Neutrophil (primary cell): ENCODE measurements at regions not wholly inside any gene's neighbourhood (a gene's known extent, or its start where the extent isn't known, plus 50 kb on each side); places are given as distances from the start of the nearest gene placed in this dataset.

ENCODE experiments used
- H3K27ac ChIP-seq: fragments of 200-600 bp; sonication (generic); 2 replicates; pipeline ENCODE4 v1.5.1; 2016; ENCODE audit warnings: mild to moderate bottlenecking, moderate library complexity
- H3K27me3 ChIP-seq: fragments of 200-600 bp; sonication (generic); 2 replicates; pipeline ENCODE4 v1.6.0; 2016; ENCODE audit warnings: mild to moderate bottlenecking
- H3K36me3 ChIP-seq: fragments of 200-600 bp; sonication (generic); 2 replicates; pipeline ENCODE4 v1.5.1; 2017
- H3K4me1 ChIP-seq, 2 experiments: fragments of 200-600 bp in 1 of 2; sonication (generic) in 1 of 2; 1 replicate in 1 of 2; 2 replicates in 1 of 2; pipeline versions ENCODE4 v1.5.1 to v1.6.1; 2013 to 2016; ENCODE audit warnings: low read depth in 1 of 2, low read length in 1 of 2, mild to moderate bottlenecking in 1 of 2, moderate library complexity in 1 of 2; ENCODE audit not compliant: control insufficient read depth in 1 of 2, insufficient read depth in 1 of 2
- H3K4me3 ChIP-seq, 2 experiments: fragments of 200-600 bp in 1 of 2; sonication (generic) in 1 of 2; 1 replicate in 1 of 2; 2 replicates in 1 of 2; pipeline ENCODE4 v1.5.1; 2013 to 2016; ENCODE audit warnings: low read depth in 1 of 2, low read length in 1 of 2, mild to moderate bottlenecking in 1 of 2, moderate library complexity in 1 of 2
- H3K9me3 ChIP-seq: fragments of 200-600 bp; sonication (generic); 2 replicates; pipeline ENCODE4 v1.5.1; 2016
- TF ChIP-seq, protein P1 (sequence below): fragments of 200-600 bp; sonication (generic); IDR thresholded peaks from 2 replicates; pipeline ENCODE4 v1.5.1; 2016; ENCODE audit warnings: antibody characterized with exemption

DNA sequence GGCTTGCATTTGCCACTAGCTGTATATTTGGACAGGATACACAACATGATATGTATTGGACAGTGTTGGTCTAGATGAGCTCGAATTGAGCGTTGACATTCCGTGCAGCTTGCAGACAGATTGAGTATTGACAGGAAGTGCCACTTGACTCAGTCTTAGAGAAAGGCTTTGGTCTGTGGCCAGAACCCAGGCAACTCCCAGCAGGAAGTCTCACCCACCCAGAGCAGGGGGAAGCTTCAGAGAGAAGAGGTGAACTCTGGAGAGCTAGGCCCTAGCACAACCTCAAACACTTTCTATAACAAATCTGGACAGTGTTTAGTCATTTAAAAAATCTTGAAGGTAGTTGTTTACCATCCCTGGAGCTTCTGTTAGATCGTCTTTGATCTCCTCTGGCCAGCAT is 280.5 kb downstream of the FBXW7 start:
- no peaks in the 10 kb centered on the region for H3K4me1 ChIP-seq
- no peak overlapping the region for H3K27ac ChIP-seq
- no peaks in the 10 kb centered on the region for H3K9me3 ChIP-seq
- no peaks in the 10 kb centered on the region for H3K36me3 ChIP-seq
- TF ChIP-seq, protein P1, sequence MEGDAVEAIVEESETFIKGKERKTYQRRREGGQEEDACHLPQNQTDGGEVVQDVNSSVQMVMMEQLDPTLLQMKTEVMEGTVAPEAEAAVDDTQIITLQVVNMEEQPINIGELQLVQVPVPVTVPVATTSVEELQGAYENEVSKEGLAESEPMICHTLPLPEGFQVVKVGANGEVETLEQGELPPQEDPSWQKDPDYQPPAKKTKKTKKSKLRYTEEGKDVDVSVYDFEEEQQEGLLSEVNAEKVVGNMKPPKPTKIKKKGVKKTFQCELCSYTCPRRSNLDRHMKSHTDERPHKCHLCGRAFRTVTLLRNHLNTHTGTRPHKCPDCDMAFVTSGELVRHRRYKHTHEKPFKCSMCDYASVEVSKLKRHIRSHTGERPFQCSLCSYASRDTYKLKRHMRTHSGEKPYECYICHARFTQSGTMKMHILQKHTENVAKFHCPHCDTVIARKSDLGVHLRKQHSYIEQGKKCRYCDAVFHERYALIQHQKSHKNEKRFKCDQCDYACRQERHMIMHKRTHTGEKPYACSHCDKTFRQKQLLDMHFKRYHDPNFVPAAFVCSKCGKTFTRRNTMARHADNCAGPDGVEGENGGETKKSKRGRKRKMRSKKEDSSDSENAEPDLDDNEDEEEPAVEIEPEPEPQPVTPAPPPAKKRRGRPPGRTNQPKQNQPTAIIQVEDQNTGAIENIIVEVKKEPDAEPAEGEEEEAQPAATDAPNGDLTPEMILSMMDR, result no peak
- H3K27me3 ChIP-seq, result no peaks in the 10 kb centered on the region
- no peak overlapping the region for H3K4me3 ChIP-seq

DNA sequence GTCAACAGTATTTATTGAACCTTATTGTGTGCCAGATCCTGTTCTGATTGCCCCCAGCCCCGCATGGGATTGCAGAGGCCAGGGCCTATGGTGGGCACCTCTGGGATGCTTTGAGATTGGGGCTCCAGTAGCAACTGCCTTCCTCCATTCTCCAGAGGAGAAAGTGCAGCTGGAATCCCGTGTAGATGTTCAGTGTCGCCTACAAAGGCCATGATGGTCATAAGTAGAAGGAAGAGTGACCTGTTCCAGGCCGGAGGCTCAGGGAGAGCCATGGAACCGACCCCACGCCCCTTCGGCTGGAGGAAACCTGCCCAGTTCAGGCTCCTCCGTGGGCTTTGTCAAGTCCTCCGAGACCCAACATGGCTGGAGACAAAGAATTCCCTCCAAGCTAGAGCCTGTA is 287.5 kb downstream of the FBXW7 start:
- H3K4me1 ChIP-seq, result no peaks in the 10 kb centered on the region
- TF ChIP-seq, protein P1, result no peak
- no peaks in the 10 kb centered on the region for H3K9me3 ChIP-seq
- no peaks in the 10 kb centered on the region for H3K36me3 ChIP-seq
- no peak overlapping the region for H3K27ac ChIP-seq
- no peak overlapping the region for H3K4me3 ChIP-seq
- no peaks in the 10 kb centered on the region for H3K27me3 ChIP-seq

DNA sequence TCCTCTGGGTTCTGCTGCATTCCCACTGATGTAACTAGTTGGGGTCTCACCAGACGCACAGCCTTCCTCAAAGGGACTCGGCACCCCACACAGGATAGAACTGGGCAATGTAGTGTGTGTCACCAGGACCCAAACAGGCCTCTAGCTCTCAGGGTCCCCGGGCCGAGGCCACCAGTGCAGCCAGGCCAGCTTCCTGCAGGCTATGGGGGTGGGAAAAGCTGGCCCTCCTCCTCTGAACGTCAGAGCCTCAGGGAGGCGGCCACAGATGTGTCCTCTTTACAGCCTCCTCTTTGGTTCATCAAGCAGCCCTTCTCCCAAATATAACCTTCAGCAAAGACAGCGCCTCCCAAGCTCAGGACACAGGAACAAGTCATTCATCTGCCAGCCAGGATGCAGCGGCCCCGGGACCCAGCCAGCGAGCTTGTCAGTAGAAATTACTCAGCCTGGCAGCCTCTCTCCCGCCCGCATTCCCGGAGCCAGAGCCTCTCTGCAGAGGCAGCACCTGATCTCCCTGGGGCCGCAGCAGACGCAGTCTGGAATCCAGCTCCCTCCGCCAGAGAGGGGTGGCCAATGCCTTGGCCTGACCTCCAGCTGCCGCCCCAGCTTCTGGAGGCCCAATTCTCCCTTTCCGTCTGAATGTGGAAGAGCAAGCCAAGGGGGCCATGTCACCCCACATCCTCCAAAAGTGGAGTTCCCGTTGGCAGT is 288.5 kb downstream of the FBXW7 start:
- H3K4me1 ChIP-seq, result no peaks in the 10 kb centered on the region
- TF ChIP-seq, protein P1, result no peak
- no peaks in the 10 kb centered on the region for H3K27me3 ChIP-seq
- no peaks in the 10 kb centered on the region for H3K36me3 ChIP-seq
- H3K4me3 ChIP-seq, result no peak overlapping the region
- no peak overlapping the region for H3K27ac ChIP-seq
- H3K9me3 ChIP-seq, result no peaks in the 10 kb centered on the region

DNA sequence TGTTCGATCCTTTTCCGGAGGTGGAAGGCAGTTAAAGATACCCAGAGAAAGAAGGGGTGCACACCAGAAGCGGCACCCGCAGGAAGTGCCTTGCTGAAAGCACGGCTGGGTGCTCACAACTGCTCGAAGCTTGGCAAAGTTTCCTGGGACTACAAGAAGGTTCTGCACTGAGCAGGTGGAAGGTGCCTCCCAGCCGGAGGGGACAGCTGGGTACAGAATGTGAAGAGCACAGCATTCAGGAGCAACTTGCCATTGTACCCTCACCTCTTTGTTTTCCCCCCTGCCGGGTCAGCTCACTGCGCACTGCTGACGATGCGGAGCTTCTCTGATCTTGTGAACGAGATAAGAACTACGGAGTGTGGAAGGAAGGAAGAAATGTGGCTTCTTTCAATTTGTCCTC is 289.2 kb downstream of the FBXW7 start:
- TF ChIP-seq, protein P1, result no peak
- Histone ChIP-seq H3K9me3 (no peaks in the 10 kb centered on the region), H3K36me3 (no peaks in the 10 kb centered on the region), H3K4me1 (no peaks in the 10 kb centered on the region), H3K27ac (no peak overlapping the region), H3K4me3 (no peak overlapping the region), H3K27me3 (no peaks in the 10 kb centered on the region)

DNA sequence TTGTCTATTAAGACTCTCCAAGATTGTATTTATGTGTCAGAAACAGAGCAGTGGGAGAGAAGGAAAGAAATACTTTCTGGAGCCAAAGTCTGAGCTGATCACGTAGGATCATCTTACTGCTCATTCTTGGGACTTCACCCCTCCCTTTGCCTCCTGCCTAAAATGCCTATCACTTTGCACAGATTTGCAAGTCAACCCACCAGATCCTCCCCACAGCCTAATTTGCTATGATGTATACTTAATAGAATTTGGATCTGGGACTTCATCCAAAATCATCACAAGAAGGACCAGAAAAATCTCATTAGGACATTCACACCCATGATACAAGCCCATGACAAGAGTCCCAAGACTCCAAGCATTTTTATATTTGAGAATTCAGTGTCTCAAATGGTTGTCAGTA is 290.2 kb downstream of the FBXW7 start:
- H3K4me3 ChIP-seq, result no peak overlapping the region
- H3K9me3 ChIP-seq, result no peaks in the 10 kb centered on the region
- no peaks in the 10 kb centered on the region for H3K4me1 ChIP-seq
- TF ChIP-seq, protein P1, result no peak
- no peaks in the 10 kb centered on the region for H3K36me3 ChIP-seq
- H3K27me3 ChIP-seq, result no peaks in the 10 kb centered on the region
- H3K27ac ChIP-seq, result no peak overlapping the region
